ENCODE measurements at regions not wholly inside any gene's neighbourhood (a gene's known extent, or its start where the extent isn't known, plus 50 kb on each side); places are given as distances from the start of the nearest gene placed in this dataset.

- Histone ChIP-seq H3K4me2 (ENCODE audit: low read length) (peak overlapping the region; percentile 51), H3K27me3 (ENCODE audit: low read depth, low read length) (no peaks in the 10 kb centered on the region), H4K20me1 (ENCODE audit: insufficient read depth, low read length) (no peaks in the 10 kb centered on the region), H3K27ac (ENCODE audit: low read length) (no peak overlapping the region), H3K79me2 (ENCODE audit: low read length) (no peaks in the 10 kb centered on the region), H3K4me3 (ENCODE audit: low read length) (no peak overlapping the region), H3K4me1 (ENCODE audit: low read length) (peaks cover 13% of the 10 kb centered on the region), H3K9ac (ENCODE audit: low read length) (no peak overlapping the region), H3K36me3 (replicated peaks; ENCODE audit: low read depth, low read length) (no peaks in the 10 kb centered on the region), H2AFZ (ENCODE audit: low read depth, low read length) (peak overlapping the region; percentile 43; the same call in 1 of the 2 replicates), H3K9me3 (ENCODE audit: insufficient read depth, low read length) (no peaks in the 10 kb centered on the region)
- TF ChIP-seq CTCF (IDR thresholded peaks at IDR 0.05; ENCODE audit: low read depth, low read length) = peak; percentile 38
- no peak for TF ChIP-seq EZH2phosphoT487 (IDR thresholded peaks at IDR 0.05; ENCODE audit: low read depth)
These were observed 582.7 kb upstream of the PSMD7 start for GRCh38 chr16:73713778-73714495.

- Histone ChIP-seq H3K4me2 (ENCODE audit: low read length) (no peak overlapping the region), H3K4me3 (ENCODE audit: low read length) (no peak overlapping the region), H2AFZ (ENCODE audit: low read depth, low read length) (no peak overlapping the region), H3K36me3 (replicated peaks; ENCODE audit: low read depth, low read length) (no peaks in the 10 kb centered on the region), H3K4me1 (ENCODE audit: low read length) (peaks cover 13% of the 10 kb centered on the region), H3K9ac (ENCODE audit: low read length) (no peak overlapping the region), H3K79me2 (ENCODE audit: low read length) (no peaks in the 10 kb centered on the region), H3K27me3 (ENCODE audit: low read depth, low read length) (no peaks in the 10 kb centered on the region), H3K9me3 (ENCODE audit: insufficient read depth, low read length) (no peaks in the 10 kb centered on the region), H4K20me1 (ENCODE audit: insufficient read depth, low read length) (no peaks in the 10 kb centered on the region), H3K27ac (ENCODE audit: low read length) (no peak overlapping the region)
- no peak for TF ChIP-seq CTCF (IDR thresholded peaks at IDR 0.05; ENCODE audit: low read depth, low read length)
- no peak for TF ChIP-seq EZH2phosphoT487 (IDR thresholded peaks at IDR 0.05; ENCODE audit: low read depth)
These were observed 583.4 kb upstream of the PSMD7 start for GRCh38 chr16:73713251-73713650.

- no peaks in the 10 kb centered on the region for H3K9me3 ChIP-seq (ENCODE audit: insufficient read depth, low read length)
- no peaks in the 10 kb centered on the region for H3K27me3 ChIP-seq (ENCODE audit: low read depth, low read length)
- H3K4me3 ChIP-seq (ENCODE audit: low read length) = no peak overlapping the region
- peak overlapping the region; percentile 31; the same call in 1 of the 2 replicates for H2AFZ ChIP-seq (ENCODE audit: low read depth, low read length)
- H3K4me1 ChIP-seq (ENCODE audit: low read length) = peaks cover 13% of the 10 kb centered on the region
- TF ChIP-seq EZH2phosphoT487 (IDR thresholded peaks at IDR 0.05; ENCODE audit: low read depth) (no peak), CTCF (IDR thresholded peaks at IDR 0.05; ENCODE audit: low read depth, low read length) (no peak)
- H3K27ac ChIP-seq (ENCODE audit: low read length) = no peak overlapping the region
- H3K9ac ChIP-seq (ENCODE audit: low read length) = no peak overlapping the region
- H3K79me2 ChIP-seq (ENCODE audit: low read length) = no peaks in the 10 kb centered on the region
- H4K20me1 ChIP-seq (ENCODE audit: insufficient read depth, low read length) = no peaks in the 10 kb centered on the region
- H3K4me2 ChIP-seq (ENCODE audit: low read length) = no peak overlapping the region
- H3K36me3 ChIP-seq (replicated peaks; ENCODE audit: low read depth, low read length) = no peaks in the 10 kb centered on the region
These were observed 585.1 kb upstream of the PSMD7 start for GRCh38 chr16:73711406-73712080.

GRCh38 chr16:73710526-73710925 is 586.1 kb upstream of the PSMD7 start:
- TF ChIP-seq CTCF (IDR thresholded peaks at IDR 0.05; ENCODE audit: low read depth, low read length) (no peak), EZH2phosphoT487 (IDR thresholded peaks at IDR 0.05; ENCODE audit: low read depth) (no peak)
- H3K9me3 ChIP-seq (ENCODE audit: insufficient read depth, low read length) = no peaks in the 10 kb centered on the region
- no peak overlapping the region for H3K4me2 ChIP-seq (ENCODE audit: low read length)
- H3K36me3 ChIP-seq (replicated peaks; ENCODE audit: low read depth, low read length) = no peaks in the 10 kb centered on the region
- H3K27ac ChIP-seq (ENCODE audit: low read length) = no peak overlapping the region
- H3K4me3 ChIP-seq (ENCODE audit: low read length) = no peak overlapping the region
- peaks cover 13% of the 10 kb centered on the region for H3K4me1 ChIP-seq (ENCODE audit: low read length)
- H3K9ac ChIP-seq (ENCODE audit: low read length) = no peak overlapping the region
- no peaks in the 10 kb centered on the region for H3K27me3 ChIP-seq (ENCODE audit: low read depth, low read length)
- H3K79me2 ChIP-seq (ENCODE audit: low read length) = no peaks in the 10 kb centered on the region
- no peaks in the 10 kb centered on the region for H4K20me1 ChIP-seq (ENCODE audit: insufficient read depth, low read length)
- H2AFZ ChIP-seq (ENCODE audit: low read depth, low read length) = no peak overlapping the region
